ENCODE measurements at regions not wholly inside any gene's neighbourhood (a gene's known extent, or its start where the extent isn't known, plus 50 kb on each side); places are given as distances from the start of the nearest gene placed in this dataset.
"Not testable (repeated sequence)": the region's sequence is repeated elsewhere in the genome, so short reads cannot be mapped to it uniquely, and the experiment has no call there.

- no peak for DNase-seq
Observed at GRCh38 chr2:72078773-72079172, 68.9 kb downstream of the CYP26B1 start.

- no peak for DNase-seq
Observed at GRCh38 chr2:72077702-72078169, 69.9 kb downstream of the CYP26B1 start.

DNA sequence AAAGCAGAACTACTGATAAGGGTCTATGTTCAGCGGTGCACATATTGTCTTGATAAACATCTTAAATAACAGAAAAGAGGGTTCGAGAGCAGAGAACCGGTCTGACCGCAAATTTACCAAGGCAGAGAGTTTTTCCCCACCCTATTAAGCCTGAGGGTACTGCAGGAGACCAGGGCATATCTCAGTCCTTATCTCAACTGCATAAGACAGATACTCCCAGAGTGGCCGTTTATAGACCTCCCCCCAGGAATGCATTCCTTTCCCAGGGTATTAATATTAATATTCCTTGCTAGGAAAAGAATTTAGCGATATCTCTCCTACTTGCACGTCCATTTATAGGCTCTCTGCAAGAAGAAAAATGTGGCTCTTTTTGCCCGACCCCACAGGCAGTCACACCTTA lies 74.3 kb downstream of the CYP26B1 start:
- DNase-seq: not testable (repeated sequence)

GRCh38 chr2:72064197-72064596 lies 83.5 kb downstream of the CYP26B1 start:
- not testable (repeated sequence) for DNase-seq

GRCh38 chr2:72062336-72062735 lies 85.3 kb downstream of the CYP26B1 start:
- no peak for DNase-seq

GRCh38 chr2:72057308-72057707 lies 90.4 kb downstream of the CYP26B1 start:
- no peak for DNase-seq

DNA sequence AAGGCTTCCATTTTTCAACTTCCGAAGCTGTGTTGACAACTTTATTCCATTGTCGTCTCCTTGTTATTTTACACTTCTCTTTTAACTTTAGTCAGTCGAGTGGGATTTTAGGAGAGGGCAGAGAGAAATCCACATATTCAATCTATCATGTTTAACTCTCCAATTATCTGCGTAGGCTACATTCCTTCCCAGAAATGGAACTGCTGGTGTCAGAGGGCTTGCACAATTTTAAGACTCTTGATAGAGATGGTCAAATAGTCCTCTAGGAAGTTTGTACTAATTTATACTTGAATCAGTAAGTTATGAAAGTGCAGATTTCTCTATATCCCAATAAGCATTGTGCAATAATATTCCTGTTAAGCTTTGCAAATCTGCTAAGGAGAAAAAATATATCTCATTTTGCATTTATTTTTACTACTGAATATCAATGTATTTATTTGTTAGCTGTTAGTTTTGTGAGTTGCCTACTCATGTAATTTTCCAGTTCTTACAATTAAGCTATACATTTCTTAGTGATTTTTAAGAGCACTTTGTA lies 95.6 kb downstream of the CYP26B1 start:
- DNase-seq: no peak

GRCh38 chr2:72051204-72051603 lies 96.5 kb downstream of the CYP26B1 start:
- no peak for DNase-seq

GRCh38 chr2:72050734-72051133 lies 96.9 kb downstream of the CYP26B1 start:
- DNase-seq: no peak

- no peak for DNase-seq
Observed at GRCh38 chr2:72048881-72049477, 98.7 kb downstream of the CYP26B1 start.

DNA sequence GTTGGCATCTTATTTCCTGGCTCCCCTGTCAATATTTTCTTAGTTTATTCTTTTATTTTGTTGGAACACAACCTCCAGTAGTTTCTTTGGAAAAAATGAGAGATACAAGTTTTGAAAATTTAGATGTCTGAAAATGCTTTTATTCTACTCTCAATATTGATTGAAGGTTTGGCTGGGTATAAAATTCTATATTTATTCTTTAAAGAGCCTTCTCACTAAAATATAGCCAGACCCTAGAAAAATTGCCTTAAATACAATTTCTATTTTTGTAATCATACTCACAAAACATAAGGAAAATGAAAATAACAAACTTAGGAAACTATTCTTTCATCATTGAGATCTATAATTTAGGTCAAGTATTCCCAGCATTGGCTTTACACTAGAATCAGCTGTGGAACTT lies 103.7 kb downstream of the CYP26B1 start:
- no peak for DNase-seq

- peak; percentile 58 for DNase-seq
Observed at GRCh38 chr2:72041638-72042111, 106.0 kb downstream of the CYP26B1 start.

DNA sequence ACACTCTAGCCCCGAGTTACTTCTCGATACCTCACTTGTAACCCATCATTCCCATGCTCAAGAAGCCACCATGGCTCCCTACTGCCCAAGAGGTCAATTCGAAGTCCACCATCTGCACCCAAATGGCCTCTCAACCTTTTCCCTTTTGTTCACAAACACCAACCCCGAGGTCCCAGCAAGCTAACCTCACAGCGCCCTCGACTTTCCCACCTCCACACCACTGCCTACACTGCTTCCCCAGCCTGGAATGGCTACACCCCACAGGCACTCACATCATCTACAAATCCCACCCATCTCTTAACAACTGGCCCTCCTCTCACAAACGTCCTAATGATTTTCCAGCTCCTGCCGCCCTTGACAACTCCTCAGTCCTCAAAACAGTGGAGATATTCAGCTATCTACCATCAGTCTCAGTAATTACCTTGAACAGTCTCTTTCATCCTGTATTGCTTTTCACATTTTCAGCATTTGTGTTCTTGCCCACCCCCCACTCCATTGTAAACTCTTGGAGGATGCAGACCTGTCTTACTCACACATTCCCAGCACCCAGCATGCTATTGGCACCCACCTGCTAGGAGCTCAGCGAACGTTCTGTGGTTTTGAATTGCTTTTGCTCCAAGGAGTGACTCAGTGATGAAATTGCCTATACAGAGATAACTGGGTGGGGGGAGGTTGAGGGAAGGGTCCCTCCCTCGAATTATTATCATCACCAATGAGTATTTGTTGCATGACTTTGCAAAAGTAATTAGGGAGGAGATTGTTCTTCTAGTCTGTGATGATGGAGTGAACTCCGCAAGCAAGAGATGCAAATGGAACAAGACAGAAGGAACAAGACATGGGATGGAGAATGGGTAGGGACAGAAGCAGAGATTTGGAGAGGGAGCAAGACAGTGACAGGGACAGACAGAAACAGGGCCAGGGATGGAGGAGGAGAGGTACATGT lies 106.8 kb downstream of the CYP26B1 start:
- no peak for DNase-seq

DNA sequence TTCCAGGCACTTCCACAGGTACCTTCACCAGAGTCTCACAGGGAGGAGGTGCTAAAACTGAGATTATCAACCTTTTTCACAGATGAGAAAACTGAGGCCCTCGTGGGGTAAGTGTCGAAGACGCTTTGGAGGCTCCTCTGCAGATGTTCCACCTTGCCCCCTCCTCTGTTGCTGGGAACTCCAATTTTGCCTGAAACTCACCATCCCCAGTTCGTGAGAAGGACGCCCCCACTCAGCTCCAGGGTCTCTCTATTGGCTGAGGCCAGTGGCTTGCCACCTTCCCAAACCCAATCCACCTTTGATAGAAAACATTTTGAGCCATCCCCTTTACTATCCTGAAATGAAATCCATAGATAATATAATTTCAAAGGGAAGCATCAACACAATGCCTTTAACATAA lies 109.1 kb downstream of the CYP26B1 start:
- no peak for DNase-seq

GRCh38 chr2:72037261-72037666 lies 110.4 kb downstream of the CYP26B1 start:
- no peak for DNase-seq

DNA sequence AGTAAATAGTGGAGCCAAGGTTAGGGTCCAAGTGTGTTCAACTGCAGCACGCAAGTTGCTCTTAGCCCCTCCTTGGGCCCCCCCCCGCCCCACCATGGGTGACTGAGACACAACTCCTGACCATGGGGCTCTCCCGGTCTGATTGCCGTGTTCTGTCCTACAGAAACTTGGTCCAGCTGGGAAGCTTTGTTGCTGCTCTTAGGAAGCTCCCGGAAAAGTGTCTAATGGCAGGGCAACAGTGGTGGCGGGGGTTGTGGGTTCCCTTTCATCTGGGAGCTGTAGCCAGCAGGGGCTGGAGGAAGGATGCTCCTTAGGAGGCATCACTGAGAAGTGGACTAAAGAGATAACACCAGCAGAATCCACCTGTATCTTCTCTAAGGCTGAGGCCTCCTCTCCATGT lies 111.1 kb downstream of the CYP26B1 start:
- DNase-seq: no peak

DNA sequence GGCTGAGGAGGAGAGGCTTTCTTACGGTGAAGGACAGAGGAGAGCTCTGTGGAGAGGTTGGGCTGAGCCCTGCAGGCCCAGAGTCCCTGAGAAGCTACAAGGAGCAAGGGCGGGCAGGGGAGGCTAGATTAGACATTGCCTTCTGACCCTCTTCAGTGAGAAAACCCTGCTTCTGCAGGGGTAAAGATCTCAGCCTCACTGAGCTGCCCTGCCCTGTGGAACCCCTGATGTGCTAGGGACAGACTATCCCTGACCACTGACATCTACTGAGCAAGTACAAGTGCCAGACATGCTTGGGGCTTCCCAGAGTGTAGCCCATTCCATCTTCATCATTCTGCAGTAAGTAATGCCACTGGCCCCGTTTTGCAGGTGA lies 111.5 kb downstream of the CYP26B1 start:
- DNase-seq: no peak

- no peak for DNase-seq
Observed at GRCh38 chr2:72035518-72036172, 112.0 kb downstream of the CYP26B1 start.

GRCh38 chr2:72034353-72035095 lies 113.1 kb downstream of the CYP26B1 start:
- no peak for DNase-seq

DNA sequence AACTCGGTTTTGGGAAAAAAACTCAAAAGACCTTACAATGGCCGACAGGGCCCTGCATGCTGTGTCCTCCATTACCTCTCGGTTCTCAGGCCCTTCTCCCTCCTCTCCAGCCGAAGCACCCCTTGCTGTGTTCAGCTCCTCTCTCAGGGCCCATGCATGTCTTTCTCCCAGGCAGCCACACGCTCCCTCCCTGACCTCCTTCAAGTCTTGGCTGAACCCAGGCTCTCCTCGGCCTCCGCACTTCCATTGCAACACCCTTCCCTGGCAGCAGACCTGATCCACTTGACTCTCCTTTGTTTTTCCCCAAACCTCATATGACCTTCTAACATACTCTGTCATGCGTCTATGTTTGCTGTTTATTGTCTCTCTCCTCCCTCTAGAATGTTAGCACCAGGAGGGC lies 114.0 kb downstream of the CYP26B1 start:
- DNase-seq: no peak

DNA sequence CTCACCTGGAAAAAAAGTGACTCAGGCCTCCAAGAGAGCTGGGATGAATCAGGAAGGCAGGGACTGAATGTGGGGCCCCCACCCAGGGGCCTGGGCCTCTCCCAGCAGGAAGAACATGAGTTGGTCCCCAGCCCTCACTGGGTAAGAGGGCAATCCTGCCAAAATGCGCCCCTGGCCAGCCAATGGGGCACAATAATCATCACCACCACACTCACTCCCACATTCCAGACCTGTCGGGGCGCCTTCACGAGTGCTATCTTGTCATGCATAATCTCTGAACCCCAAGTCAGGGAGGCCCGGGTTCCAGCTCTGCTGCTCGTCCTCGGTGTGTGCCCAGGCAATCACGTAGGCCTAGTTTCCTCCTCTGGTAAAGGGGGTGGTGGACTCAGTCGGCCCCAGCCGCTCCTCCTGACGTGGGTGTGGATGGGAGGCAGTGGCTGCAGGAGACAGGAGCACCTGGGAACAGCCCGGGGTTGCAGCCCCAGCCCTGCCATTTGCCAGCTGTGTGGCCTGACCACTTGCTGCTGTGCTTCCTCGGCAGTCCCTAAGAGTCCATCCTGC lies 115.1 kb downstream of the CYP26B1 start:
- DNase-seq: no peak
